CD4-positive, alpha-beta memory T cell (primary cell): ENCODE measurements at regions not wholly inside any gene's neighbourhood (a gene's known extent, or its start where the extent isn't known, plus 50 kb on each side); places are given as distances from the start of the nearest gene placed in this dataset.

Experiments
- CTCF ChIA-PET: fragments of 350-600 bp; sonication (Branson Sonifier 250); formaldehyde crosslinking; loops from one replicate; lab custom pipeline; 2021; ENCODE audit warnings: inconsistent platforms; ENCODE audit not compliant: partially characterized antibody; lab: Charles Lee
- POLR2A ChIA-PET: fragments of 350-600 bp; sonication (Branson Sonifier 250); formaldehyde crosslinking; loops from one replicate; lab custom pipeline; 2021; ENCODE audit not compliant: partially characterized antibody; lab: Charles Lee
- DNase-seq, 5 donors: peaks; one replicate each; pipeline versions ENCODE4 v3.0.0 to v3.0.0-alpha.2; 2020 to 2022; ENCODE audit warnings: mixed read lengths in 1 of 5
- H3K27ac ChIP-seq: one replicate; pipeline ENCODE4 v1.7.0; 2013; ENCODE audit warnings: low read depth, low read length
- H3K27me3 ChIP-seq: 2 replicates; pipeline ENCODE4 v1.7.0; 2013; ENCODE audit warnings: mild to moderate bottlenecking, low read length, moderate library complexity; ENCODE audit not compliant: insufficient read depth
- H3K36me3 ChIP-seq: 2 replicates; pipeline ENCODE4 v1.7.0; 2013; ENCODE audit warnings: mild to moderate bottlenecking, low read length, moderate library complexity; ENCODE audit not compliant: insufficient read depth
- H3K4me1 ChIP-seq: 2 replicates; pipeline ENCODE4 v1.7.0; 2013; ENCODE audit warnings: mild to moderate bottlenecking, low read length, moderate library complexity; ENCODE audit not compliant: insufficient read depth
- H3K4me3 ChIP-seq, 2 donors: one replicate each; pipeline ENCODE4 v1.7.0; 2013; ENCODE audit warnings: low read length in 2 of 2, mild to moderate bottlenecking in 1 of 2
- H3K9me3 ChIP-seq, 2 donors: one replicate each; pipeline ENCODE4 v1.7.0; 2013; ENCODE audit warnings: low read length in 2 of 2, control low read depth in 1 of 2; ENCODE audit not compliant: control insufficient read depth in 1 of 2
- H3K27ac Mint-ChIP-seq, 7 donors: one replicate each; pipeline ENCODE4 v1.8.0; 2020 to 2021; ENCODE audit warnings: mixed read lengths in 7 of 7, mild to moderate bottlenecking in 6 of 7, inconsistent platforms in 3 of 7, moderate library complexity in 3 of 7
- H3K27me3 Mint-ChIP-seq, 2 donors: one replicate each; pipeline ENCODE4 v1.8.0; 2020 to 2021; ENCODE audit warnings: mixed read lengths in 2 of 2
- H3K36me3 Mint-ChIP-seq, 2 donors: one replicate each; pipeline ENCODE4 v1.8.0; 2020 to 2021; ENCODE audit warnings: mixed read lengths in 2 of 2, inconsistent platforms in 1 of 2, mild to moderate bottlenecking in 1 of 2
- H3K4me1 Mint-ChIP-seq, 4 donors: one replicate each; pipeline ENCODE4 v1.8.0; 2020 to 2021; ENCODE audit warnings: mixed read lengths in 4 of 4, mild to moderate bottlenecking in 1 of 4
- H3K4me3 Mint-ChIP-seq, 8 donors: one replicate each; pipeline ENCODE4 v1.8.0; 2020 to 2021; ENCODE audit warnings: mixed read lengths in 8 of 8, mild to moderate bottlenecking in 7 of 8, moderate library complexity in 6 of 8, inconsistent platforms in 3 of 8
- H3K9me3 Mint-ChIP-seq, 8 donors: one replicate each; pipeline ENCODE4 v1.8.0; 2020 to 2021; ENCODE audit warnings: mixed read lengths in 8 of 8, mild to moderate bottlenecking in 5 of 8, inconsistent platforms in 3 of 8, moderate library complexity in 1 of 8
- intact Hi-C: fragments of 100-400 bp; cut with micrococcal nuclease; formaldehyde crosslinking; loops from one replicate; pipeline ENCODE4 v1.15.1; 2023

GRCh38 chr5:85017261-85017660, 632.6 kb upstream of the EDIL3 start:
- H3K27ac Mint-ChIP-seq = no peak overlapping the region
- H3K9me3 Mint-ChIP-seq = peaks cover 2 to 7% (median 5%) of the 10 kb centered on the region in 8 donors
- no peaks in the 10 kb centered on the region for H3K4me1 ChIP-seq
- H3K27ac ChIP-seq = no peak overlapping the region
- no peaks in the 10 kb centered on the region for H3K27me3 ChIP-seq
- ChIA-PET CTCF (no interaction called here), POLR2A (no interaction called here)
- DNase-seq = no peak
- intact Hi-C loops = no loop called here
- no peaks in the 10 kb centered on the region for H3K9me3 ChIP-seq
- H3K27me3 Mint-ChIP-seq = no peaks in the 10 kb centered on the region
- H3K36me3 ChIP-seq = no peaks in the 10 kb centered on the region
- H3K4me3 Mint-ChIP-seq = no peak overlapping the region
- no peak overlapping the region for H3K4me3 ChIP-seq
- no peaks in the 10 kb centered on the region for H3K4me1 Mint-ChIP-seq
- no peaks in the 10 kb centered on the region for H3K36me3 Mint-ChIP-seq

- Mint-ChIP-seq H3K36me3 (no peaks in the 10 kb centered on the region), H3K27me3 (no peaks in the 10 kb centered on the region), H3K27ac (no peak overlapping the region), H3K4me1 (no peaks in the 10 kb centered on the region), H3K9me3 (peaks cover 0 to 11% (median 4%) of the 10 kb centered on the region in 8 donors), H3K4me3 (no peak overlapping the region)
- ChIA-PET CTCF (no interaction called here), POLR2A (no interaction called here)
- Histone ChIP-seq H3K4me1 (no peaks in the 10 kb centered on the region), H3K9me3 (no peaks in the 10 kb centered on the region), H3K27me3 (no peaks in the 10 kb centered on the region), H3K36me3 (no peaks in the 10 kb centered on the region), H3K4me3 (no peak overlapping the region), H3K27ac (no peak overlapping the region)
- DNase-seq = no peak
- intact Hi-C loops = no loop called here
Measured at GRCh38 chr5:85030316-85031084, 645.8 kb upstream of the EDIL3 start.

- H3K4me3 Mint-ChIP-seq = no peak overlapping the region
- Histone ChIP-seq H3K4me3 (no peak overlapping the region), H3K27me3 (no peaks in the 10 kb centered on the region), H3K9me3 (no peaks in the 10 kb centered on the region), H3K36me3 (no peaks in the 10 kb centered on the region), H3K27ac (no peak overlapping the region), H3K4me1 (no peaks in the 10 kb centered on the region)
- H3K27me3 Mint-ChIP-seq = no peaks in the 10 kb centered on the region
- H3K9me3 Mint-ChIP-seq = peaks cover 0 to 13% (median 7%) of the 10 kb centered on the region in 8 donors
- H3K36me3 Mint-ChIP-seq = no peaks in the 10 kb centered on the region
- intact Hi-C loops = no loop called here
- POLR2A ChIA-PET = no interaction called here
- DNase-seq = no peak
- CTCF ChIA-PET = no interaction called here
- no peaks in the 10 kb centered on the region for H3K4me1 Mint-ChIP-seq
- H3K27ac Mint-ChIP-seq = no peak overlapping the region
Measured at GRCh38 chr5:85049020-85049419, 664.3 kb upstream of the EDIL3 start.

- no peak overlapping the region for H3K4me3 Mint-ChIP-seq
- H3K36me3 Mint-ChIP-seq = no peaks in the 10 kb centered on the region
- Histone ChIP-seq H3K27me3 (no peaks in the 10 kb centered on the region), H3K9me3 (no peaks in the 10 kb centered on the region), H3K36me3 (no peaks in the 10 kb centered on the region), H3K27ac (no peak overlapping the region), H3K4me1 (no peaks in the 10 kb centered on the region), H3K4me3 (no peak overlapping the region)
- ChIA-PET POLR2A (no interaction called here), CTCF (no interaction called here)
- H3K4me1 Mint-ChIP-seq = no peaks in the 10 kb centered on the region
- H3K27ac Mint-ChIP-seq = no peak overlapping the region
- DNase-seq = no peak
- peaks cover 0 to 8% (median 0%) of the 10 kb centered on the region in 8 donors for H3K9me3 Mint-ChIP-seq
- H3K27me3 Mint-ChIP-seq = no peaks in the 10 kb centered on the region
- intact Hi-C loops = no loop called here
Measured at GRCh38 chr5:85052826-85053225, 668.1 kb upstream of the EDIL3 start.

- Mint-ChIP-seq H3K4me1 (no peaks in the 10 kb centered on the region), H3K27me3 (no peaks in the 10 kb centered on the region), H3K27ac (peak overlapping the region in 1 of 7 donors; percentile 53), H3K4me3 (no peak overlapping the region), H3K9me3 (peaks cover 0 to 4% (median 0%) of the 10 kb centered on the region in 8 donors), H3K36me3 (no peaks in the 10 kb centered on the region)
- H3K36me3 ChIP-seq = no peaks in the 10 kb centered on the region
- intact Hi-C loops = no loop called here
- no peak for DNase-seq
- H3K4me3 ChIP-seq = no peak overlapping the region
- no peaks in the 10 kb centered on the region for H3K9me3 ChIP-seq
- H3K27me3 ChIP-seq = no peaks in the 10 kb centered on the region
- H3K27ac ChIP-seq = no peak overlapping the region
- ChIA-PET POLR2A (no interaction called here), CTCF (no interaction called here)
- H3K4me1 ChIP-seq = no peaks in the 10 kb centered on the region
Measured at GRCh38 chr5:85069659-85070640, 685.3 kb upstream of the EDIL3 start.

GRCh38 chr5:85077581-85077980, 692.9 kb upstream of the EDIL3 start:
- POLR2A ChIA-PET = no interaction called here
- H3K4me3 Mint-ChIP-seq = no peak overlapping the region
- CTCF ChIA-PET = no interaction called here
- no peaks in the 10 kb centered on the region for H3K27me3 ChIP-seq
- H3K36me3 ChIP-seq = no peaks in the 10 kb centered on the region
- H3K9me3 ChIP-seq = no peaks in the 10 kb centered on the region
- intact Hi-C loops = no loop called here
- H3K27me3 Mint-ChIP-seq = no peaks in the 10 kb centered on the region
- no peaks in the 10 kb centered on the region for H3K4me1 Mint-ChIP-seq
- H3K4me1 ChIP-seq = no peaks in the 10 kb centered on the region
- no peak overlapping the region for H3K4me3 ChIP-seq
- no peak overlapping the region for H3K27ac ChIP-seq
- no peak for DNase-seq
- no peak overlapping the region for H3K27ac Mint-ChIP-seq
- peaks cover 0 to 2% (median 0%) of the 10 kb centered on the region in 8 donors for H3K9me3 Mint-ChIP-seq
- H3K36me3 Mint-ChIP-seq = no peaks in the 10 kb centered on the region

- DNase-seq = peak in 1 of 5 donors; percentile 9
- H3K27me3 Mint-ChIP-seq = no peaks in the 10 kb centered on the region
- H3K9me3 Mint-ChIP-seq = peaks cover 2 to 28% (median 7%) of the 10 kb centered on the region in 8 donors
- H3K4me3 ChIP-seq = no peak overlapping the region
- H3K4me3 Mint-ChIP-seq = no peak overlapping the region
- no peaks in the 10 kb centered on the region for H3K4me1 ChIP-seq
- no peaks in the 10 kb centered on the region for H3K4me1 Mint-ChIP-seq
- CTCF ChIA-PET = no interaction called here
- no peak overlapping the region for H3K27ac ChIP-seq
- no peak overlapping the region for H3K27ac Mint-ChIP-seq
- H3K36me3 Mint-ChIP-seq = no peaks in the 10 kb centered on the region
- H3K9me3 ChIP-seq = no peaks in the 10 kb centered on the region
- intact Hi-C loops = no loop called here
- POLR2A ChIA-PET = no interaction called here
- no peaks in the 10 kb centered on the region for H3K27me3 ChIP-seq
- H3K36me3 ChIP-seq = no peaks in the 10 kb centered on the region
Measured at GRCh38 chr5:85096421-85096820, 711.7 kb upstream of the EDIL3 start.
